Activated CD4-positive, CD25-positive, alpha-beta regulatory T cell treated with anti-CD3 and anti-CD28 coated beads, Interleukin-2, amount 50 U/mL, for 24 hours (primary cell): ENCODE measurements at regions not wholly inside any gene's neighbourhood (a gene's known extent, or its start where the extent isn't known, plus 50 kb on each side); places are given as distances from the start of the nearest gene placed in this dataset.

Source experiments
- ATAC-seq, 2 donors: fragments of 150-1000 bp; cut with Tn5 transposase; one replicate each; pipeline ENCODE4 v1.10.0; 2021; ENCODE audit warnings: mild to moderate bottlenecking in 1 of 2, moderate library complexity in 1 of 2

- no peak for ATAC-seq
Observed at GRCh38 chr19:29324291-29324680, 111.3 kb upstream of the UQCRFS1 start.

GRCh38 chr19:29324717-29325116 is 111.8 kb upstream of the UQCRFS1 start:
- no peak for ATAC-seq

- no peak for ATAC-seq
Observed at GRCh38 chr19:29325241-29325975, 112.5 kb upstream of the UQCRFS1 start.

- ATAC-seq = no peak
Observed at GRCh38 chr19:29326351-29326750, 113.4 kb upstream of the UQCRFS1 start.

GRCh38 chr19:29326849-29327840 is 114.2 kb upstream of the UQCRFS1 start:
- ATAC-seq = no peak

GRCh38 chr19:29328586-29328985 is 115.6 kb upstream of the UQCRFS1 start:
- no peak for ATAC-seq

GRCh38 chr19:29329460-29330134 is 116.6 kb upstream of the UQCRFS1 start:
- ATAC-seq = no peak

GRCh38 chr19:29336425-29336824 is 123.5 kb upstream of the UQCRFS1 start:
- no peak for ATAC-seq

GRCh38 chr19:29337029-29337428 is 124.1 kb upstream of the UQCRFS1 start:
- no peak for ATAC-seq

- no peak for ATAC-seq
Observed at GRCh38 chr19:29338480-29338879, 125.5 kb upstream of the UQCRFS1 start.

- no peak for ATAC-seq
Observed at GRCh38 chr19:29342721-29343120, 129.8 kb upstream of the UQCRFS1 start.

- ATAC-seq = no peak
Observed at GRCh38 chr19:29364224-29364726, 151.3 kb upstream of the UQCRFS1 start.

GRCh38 chr19:29364999-29365398 is 152.0 kb upstream of the UQCRFS1 start:
- no peak for ATAC-seq

- ATAC-seq = no peak
Observed at GRCh38 chr19:29365836-29366417, 153.0 kb upstream of the UQCRFS1 start.

- no peak for ATAC-seq
Observed at GRCh38 chr19:29366757-29367156, 153.8 kb upstream of the UQCRFS1 start.

- no peak for ATAC-seq
Observed at GRCh38 chr19:29367791-29368222, 154.9 kb upstream of the UQCRFS1 start.

- ATAC-seq = no peak
Observed at GRCh38 chr19:29370276-29370675, 155.5 kb upstream of the VSTM2B start.

GRCh38 chr19:29371251-29372090 is 154.3 kb upstream of the VSTM2B start:
- no peak for ATAC-seq

GRCh38 chr19:29372091-29372415 is 153.7 kb upstream of the VSTM2B start:
- no peak for ATAC-seq

GRCh38 chr19:29372461-29372860 is 153.3 kb upstream of the VSTM2B start:
- no peak for ATAC-seq

GRCh38 chr19:29372921-29373797 is 152.6 kb upstream of the VSTM2B start:
- ATAC-seq = no peak
